Middle frontal gyrus (tissue), 1 donor: ENCODE measurements at regions not wholly inside any gene's neighbourhood (a gene's known extent, or its start where the extent isn't known, plus 50 kb on each side); places are given as distances from the start of the nearest gene placed in this dataset.
"Not testable (repeated sequence)": the region's sequence is repeated elsewhere in the genome, so short reads cannot be mapped to it uniquely, and the experiment has no call there.

Source experiments
- DNase-seq: peaks from one replicate; pipeline ENCODE4 v3.0.0-alpha.2; 2015; ENCODE audit warnings: low spot score; ENCODE audit errors: extremely low spot score

GRCh38 chr5:163695830-163696578 is 190.6 kb downstream of the MAT2B start:
- DNase-seq: peak; percentile 59

GRCh38 chr5:163696579-163696887 is 191.1 kb downstream of the MAT2B start:
- no peak for DNase-seq

GRCh38 chr5:163706053-163706771 is 200.8 kb downstream of the MAT2B start:
- DNase-seq: no peak

GRCh38 chr5:163712011-163712410 is 206.6 kb downstream of the MAT2B start:
- DNase-seq: no peak

GRCh38 chr5:163718272-163718671 is 212.9 kb downstream of the MAT2B start:
- no peak for DNase-seq

- DNase-seq: no peak
These were observed 218.9 kb downstream of the MAT2B start for GRCh38 chr5:163724305-163724704.

GRCh38 chr5:163727028-163727427 is 221.6 kb downstream of the MAT2B start:
- no peak for DNase-seq

GRCh38 chr5:163730206-163730756 is 224.9 kb downstream of the MAT2B start:
- no peak for DNase-seq

GRCh38 chr5:163731256-163731655 is 225.8 kb downstream of the MAT2B start:
- no peak for DNase-seq

GRCh38 chr5:163735069-163735468 is 229.7 kb downstream of the MAT2B start:
- no peak for DNase-seq

GRCh38 chr5:163747586-163747985 is 242.2 kb downstream of the MAT2B start:
- DNase-seq: no peak

- no peak for DNase-seq
These were observed 243.5 kb downstream of the MAT2B start for GRCh38 chr5:163748934-163749333.

GRCh38 chr5:163750415-163750814 is 245.0 kb downstream of the MAT2B start:
- DNase-seq: not testable (repeated sequence)

- no peak for DNase-seq
These were observed 250.1 kb downstream of the MAT2B start for GRCh38 chr5:163755505-163755904.

GRCh38 chr5:163756170-163756569 is 250.8 kb downstream of the MAT2B start:
- DNase-seq: no peak

- no peak for DNase-seq
These were observed 251.9 kb downstream of the MAT2B start for GRCh38 chr5:163757344-163757743.

GRCh38 chr5:163758283-163758711 is 252.9 kb downstream of the MAT2B start:
- DNase-seq: no peak

GRCh38 chr5:163759000-163759704 is 253.7 kb downstream of the MAT2B start:
- DNase-seq: no peak

- no peak for DNase-seq
These were observed 255.1 kb downstream of the MAT2B start for GRCh38 chr5:163760498-163760897.

GRCh38 chr5:163766936-163767670 is 261.7 kb downstream of the MAT2B start:
- DNase-seq: no peak

GRCh38 chr5:163770625-163771024 is 265.2 kb downstream of the MAT2B start:
- no peak for DNase-seq
